Transverse colon (tissue), 4 donors: ENCODE measurements at regions not wholly inside any gene's neighbourhood (a gene's known extent, or its start where the extent isn't known, plus 50 kb on each side); places are given as distances from the start of the nearest gene placed in this dataset.
"Not testable (repeated sequence)": the region's sequence is repeated elsewhere in the genome, so short reads cannot be mapped to it uniquely, and the experiment has no call there.

ENCODE experiments used
- DNase-seq: peaks from one replicate; pipeline ENCODE4 v3.0.0-alpha.2; 2019
- H3K27ac ChIP-seq, 4 donors: fragments of 200-600 bp; sonication (generic); 2 replicates each; pipeline ENCODE4 v1.5.1; 2016 to 2018; ENCODE audit warnings: inconsistent platforms in 4 of 4
- H3K27me3 ChIP-seq: fragments of 200-600 bp; sonication (generic); 2 replicates; pipeline ENCODE4 v1.5.1; 2017; ENCODE audit warnings: inconsistent platforms
- H3K36me3 ChIP-seq, 4 donors: fragments of 200-600 bp; sonication (generic); 2 replicates each; pipeline ENCODE4 v1.5.1; 2017 to 2019; ENCODE audit warnings: inconsistent platforms in 4 of 4
- H3K4me1 ChIP-seq, 4 donors: fragments of 200-600 bp; sonication (generic); 2 replicates each; pipeline ENCODE4 v1.5.1; 2017 to 2020; ENCODE audit warnings: inconsistent platforms in 4 of 4
- H3K4me3 ChIP-seq, 4 donors: fragments of 200-600 bp; sonication (generic); 1 replicate in 1 of 4; 2 replicates in 3 of 4; pipeline versions ENCODE4 v1.5.1 to v1.6.1; 2017 to 2019; ENCODE audit warnings: inconsistent platforms in 4 of 4
- H3K9me3 ChIP-seq, 2 donors: fragments of 200-600 bp; sonication (generic); 2 replicates each; pipeline ENCODE4 v1.5.1; 2017 to 2019; ENCODE audit warnings: inconsistent platforms in 2 of 2
- EP300 ChIP-seq: sonication (generic); formaldehyde crosslinking; IDR thresholded peaks from one replicate; pipeline ENCODE4 v1.6.1; 2017; ENCODE audit warnings: antibody characterized with exemption, low read depth
- POLR2A ChIP-seq: fragments of 450-650 bp; IDR thresholded peaks from one replicate; pipeline ENCODE4 v1.6.1; 2016; ENCODE audit warnings: antibody characterized with exemption, mild to moderate bottlenecking, moderate library complexity
- POLR2AphosphoS5 ChIP-seq, 3 donors: sonication (generic); formaldehyde crosslinking; IDR thresholded peaks; one replicate each; pipeline ENCODE4 v1.6.1; 2016; ENCODE audit warnings: antibody characterized with exemption in 3 of 3
- WGBS, 2 donors: methylation state at CpG; one replicate each; pipeline ENCODE4 v1.1.5; 2018; ENCODE audit warnings: low coverage in 1 of 2; 5-methylcytosine and 5-hydroxymethylcytosine counted together
- in situ Hi-C, 4 donors: fragments of 200-750 bp; cut with MboI; loops; one replicate each; pipeline versions ENCODE4 v1.15.0 to v1.15.1; 2017; ENCODE audit warnings: low sequenced_read_pairs in 3 of 4, low pct_ligation_motif_present in 1 of 4, low pct_unique_long_range_greater_than_20kb in 1 of 4
- intact Hi-C: fragments of 100-400 bp; cut with DNase I; formaldehyde crosslinking; loops from one replicate; pipeline ENCODE4 v1.15.1; 2023; ENCODE audit warnings: low total_unique reads
- TF ChIP-seq, protein P1 (sequence below), 5 experiments: fragments of 200-600 bp in 3 of 5; fragments of 450-650 bp in 2 of 5; sonication (generic) in 3 of 5; IDR thresholded peaks; 1 replicate in 2 of 5; 2 replicates in 3 of 5; pipeline ENCODE4 v1.5.1; 2016 to 2017; ENCODE audit warnings: antibody characterized with exemption in 5 of 5, inconsistent platforms in 3 of 5, mild to moderate bottlenecking in 2 of 5, moderate library complexity in 1 of 5

DNA sequence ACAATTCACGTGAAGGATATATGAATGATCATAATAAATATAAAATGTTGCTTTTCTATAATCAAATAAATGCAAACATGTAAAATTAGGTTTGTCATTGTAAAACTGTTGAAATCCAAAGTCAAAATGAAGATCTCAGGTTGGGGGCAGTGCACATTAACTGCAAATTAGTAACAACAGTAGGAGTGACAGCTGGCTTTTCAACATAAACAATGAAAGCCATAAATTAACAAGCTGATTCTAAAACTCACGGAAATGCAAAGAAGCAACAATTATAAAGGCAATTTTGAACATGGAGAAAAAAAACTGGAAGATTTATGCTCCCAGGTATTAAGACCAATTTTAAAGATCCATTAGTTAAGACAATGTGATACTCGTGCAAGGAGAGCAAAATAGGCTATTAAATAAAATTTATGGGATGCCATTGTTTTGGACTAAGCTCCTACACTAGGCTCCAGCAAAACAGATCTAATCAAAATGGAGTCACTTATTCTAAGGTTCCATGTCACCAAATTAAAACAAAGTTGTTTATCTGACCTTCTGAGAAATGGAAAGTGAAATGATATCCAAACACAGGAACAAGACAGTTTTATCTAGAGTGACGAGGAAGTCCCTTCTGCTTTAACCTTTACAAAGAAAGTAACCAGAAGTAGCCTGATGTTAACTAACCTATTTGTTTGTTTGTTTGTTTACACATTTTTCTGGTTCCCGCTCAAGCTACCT lies 770.8 kb downstream of the EPHA7 start:
- no peaks in the 10 kb centered on the region for H3K27me3 ChIP-seq
- H3K36me3 ChIP-seq, result no peaks in the 10 kb centered on the region
- no peaks in the 10 kb centered on the region for H3K4me1 ChIP-seq
- no peaks in the 10 kb centered on the region for H3K9me3 ChIP-seq
- in situ Hi-C loops (no loop called here), intact Hi-C loops (no loop called here)
- no peak for DNase-seq
- no peak for TF ChIP-seq POLR2A
- TF ChIP-seq EP300, result no peak
- TF ChIP-seq, protein P1, sequence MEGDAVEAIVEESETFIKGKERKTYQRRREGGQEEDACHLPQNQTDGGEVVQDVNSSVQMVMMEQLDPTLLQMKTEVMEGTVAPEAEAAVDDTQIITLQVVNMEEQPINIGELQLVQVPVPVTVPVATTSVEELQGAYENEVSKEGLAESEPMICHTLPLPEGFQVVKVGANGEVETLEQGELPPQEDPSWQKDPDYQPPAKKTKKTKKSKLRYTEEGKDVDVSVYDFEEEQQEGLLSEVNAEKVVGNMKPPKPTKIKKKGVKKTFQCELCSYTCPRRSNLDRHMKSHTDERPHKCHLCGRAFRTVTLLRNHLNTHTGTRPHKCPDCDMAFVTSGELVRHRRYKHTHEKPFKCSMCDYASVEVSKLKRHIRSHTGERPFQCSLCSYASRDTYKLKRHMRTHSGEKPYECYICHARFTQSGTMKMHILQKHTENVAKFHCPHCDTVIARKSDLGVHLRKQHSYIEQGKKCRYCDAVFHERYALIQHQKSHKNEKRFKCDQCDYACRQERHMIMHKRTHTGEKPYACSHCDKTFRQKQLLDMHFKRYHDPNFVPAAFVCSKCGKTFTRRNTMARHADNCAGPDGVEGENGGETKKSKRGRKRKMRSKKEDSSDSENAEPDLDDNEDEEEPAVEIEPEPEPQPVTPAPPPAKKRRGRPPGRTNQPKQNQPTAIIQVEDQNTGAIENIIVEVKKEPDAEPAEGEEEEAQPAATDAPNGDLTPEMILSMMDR (IDR thresholded peaks at IDR 0.05), result no peak
- no peak for TF ChIP-seq POLR2AphosphoS5 (IDR thresholded peaks at IDR 0.05)
- H3K27ac ChIP-seq, result no peak overlapping the region
- WGBS, 2 donors, result 41 to 56% methylated on average over 5 of the region's 5 CpGs
- H3K4me3 ChIP-seq, result no peak overlapping the region

DNA sequence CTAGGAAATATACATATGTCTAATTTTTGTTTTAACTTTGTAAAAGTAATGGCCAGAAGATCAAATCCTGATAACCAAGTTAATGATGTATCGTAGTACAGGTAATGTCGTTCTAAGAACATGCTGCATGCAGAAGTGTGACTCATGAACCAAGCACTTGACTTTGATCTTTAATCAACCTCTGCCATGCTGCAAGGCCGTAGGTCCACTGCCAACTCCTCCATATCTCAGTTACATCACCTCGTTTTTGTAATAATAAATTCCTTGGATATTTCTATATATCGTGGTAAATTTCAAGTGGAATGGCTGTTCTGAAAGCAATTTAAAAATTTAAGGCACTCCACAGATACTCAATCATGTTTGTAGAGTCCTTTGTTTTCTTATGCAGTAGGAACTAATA lies 771.7 kb downstream of the EPHA7 start:
- TF ChIP-seq POLR2AphosphoS5 (IDR thresholded peaks at IDR 0.05) (no peak), EP300 (no peak), POLR2A (no peak)
- TF ChIP-seq, protein P1 (IDR thresholded peaks at IDR 0.05), result no peak
- Histone ChIP-seq H3K9me3 (no peaks in the 10 kb centered on the region), H3K4me3 (no peak overlapping the region), H3K27ac (no peak overlapping the region), H3K4me1 (no peaks in the 10 kb centered on the region), H3K36me3 (no peaks in the 10 kb centered on the region), H3K27me3 (no peaks in the 10 kb centered on the region)
- DNase-seq, result no peak
- in situ Hi-C loops, result no loop called here
- intact Hi-C loops, result no loop called here
- WGBS, 2 donors, result 60 to 63% methylated on average over 5 of the region's 5 CpGs

DNA sequence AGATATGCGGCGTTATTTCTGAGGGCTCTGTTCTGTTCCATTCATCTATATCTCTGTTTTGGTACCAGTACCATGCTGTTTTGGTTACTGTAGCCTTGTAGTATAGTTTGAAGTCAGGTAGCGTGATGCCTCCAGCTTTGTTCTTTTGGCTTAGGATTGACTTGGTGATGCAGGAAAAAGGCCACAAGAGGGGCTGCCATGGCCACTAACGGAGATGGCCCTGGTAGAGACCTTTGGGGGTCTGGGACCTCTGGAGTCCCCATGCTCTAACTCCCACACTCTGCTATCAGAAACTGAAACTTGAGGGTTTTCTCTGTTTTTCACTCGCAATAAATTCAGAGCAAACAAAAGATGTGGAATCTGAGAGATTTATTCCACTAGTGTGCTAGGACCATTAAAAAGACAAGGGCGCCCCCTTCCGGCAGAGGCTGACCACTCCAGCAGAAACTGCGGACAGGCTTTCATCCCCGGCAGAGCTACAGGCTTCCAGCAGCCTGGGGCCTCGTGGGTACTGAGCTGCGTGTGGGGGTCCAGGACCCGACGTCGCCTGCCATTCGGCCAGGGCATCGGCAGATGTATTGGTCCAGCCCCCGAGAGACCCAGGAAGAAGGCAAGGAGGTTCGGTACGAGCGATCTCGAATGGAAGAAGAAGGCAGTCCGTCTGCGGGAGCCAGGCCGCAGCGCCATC lies 775.1 kb downstream of the EPHA7 start:
- WGBS, 2 donors, result 69 to 74% methylated on average over 4 to 25 of the region's 25 CpGs
- in situ Hi-C loops, intact Hi-C loops, H3K27ac ChIP-seq, H3K27me3 ChIP-seq, H3K4me1 ChIP-seq, H3K9me3 ChIP-seq, H3K4me3 ChIP-seq, H3K36me3 ChIP-seq: not testable (repeated sequence)
- peak; percentile 7 for DNase-seq

DNA sequence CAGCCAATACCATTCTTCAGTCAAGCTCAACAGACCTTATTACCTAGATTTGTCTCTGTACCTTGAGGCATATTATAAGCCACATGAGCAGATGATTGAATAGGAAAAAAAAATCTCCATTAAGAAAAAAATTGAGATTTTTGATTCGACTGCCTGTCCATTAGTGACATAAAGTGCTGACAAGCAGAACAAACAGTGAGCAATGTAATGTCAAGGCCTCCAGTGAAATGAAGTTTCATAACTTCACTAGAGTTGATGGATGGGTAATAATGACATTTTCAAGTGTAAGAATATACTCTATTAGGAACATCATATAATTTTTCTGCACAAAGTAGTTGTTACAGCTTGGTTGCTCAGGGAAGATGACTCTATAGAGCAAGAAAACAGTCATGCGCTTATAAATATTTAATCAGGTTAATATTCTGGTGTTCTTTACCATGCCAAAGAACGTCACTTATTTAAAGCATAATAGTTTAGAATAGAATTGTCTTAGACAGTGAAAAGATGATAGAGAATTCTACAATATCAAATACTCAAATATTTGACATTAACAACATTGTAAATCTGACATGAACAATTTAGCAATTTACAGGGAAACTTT lies 783.7 kb downstream of the EPHA7 start:
- H3K27ac ChIP-seq, result no peak overlapping the region
- no peak for DNase-seq
- intact Hi-C loops (no loop called here), in situ Hi-C loops (no loop called here)
- no peaks in the 10 kb centered on the region for H3K36me3 ChIP-seq
- no peak overlapping the region for H3K4me3 ChIP-seq
- no peaks in the 10 kb centered on the region for H3K9me3 ChIP-seq
- WGBS, 2 donors, result 72 to 75% methylated on average over 3 of the region's 3 CpGs
- no peaks in the 10 kb centered on the region for H3K27me3 ChIP-seq
- no peaks in the 10 kb centered on the region for H3K4me1 ChIP-seq
- TF ChIP-seq EP300 (no peak), POLR2A (no peak), POLR2AphosphoS5 (IDR thresholded peaks at IDR 0.05) (no peak)

DNA sequence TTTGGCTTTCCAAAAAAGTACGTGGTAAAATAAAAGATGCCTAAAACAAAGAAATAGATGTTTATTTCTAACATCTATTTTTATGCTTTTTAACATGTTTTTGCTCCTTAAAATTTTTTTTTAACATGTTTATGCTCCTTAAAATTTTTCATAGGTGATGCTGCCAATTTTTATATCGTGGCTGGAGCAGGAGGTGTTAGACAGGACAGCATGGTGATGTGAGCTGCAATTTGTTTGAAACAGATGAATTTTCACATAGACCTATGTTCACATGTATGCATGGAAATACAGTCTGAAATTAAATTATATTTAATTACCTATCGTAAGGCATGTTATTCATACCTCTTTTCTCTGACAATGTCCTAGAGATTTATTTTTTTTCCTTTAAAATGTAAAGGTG lies 784.8 kb downstream of the EPHA7 start:
- Histone ChIP-seq H3K36me3 (no peaks in the 10 kb centered on the region), H3K9me3 (no peaks in the 10 kb centered on the region), H3K27me3 (no peaks in the 10 kb centered on the region), H3K27ac (no peak overlapping the region), H3K4me3 (no peak overlapping the region), H3K4me1 (no peaks in the 10 kb centered on the region)
- intact Hi-C loops, result no loop called here
- in situ Hi-C loops, result no loop called here
- 52 to 55% methylated on average over 3 of the region's 3 CpGs for WGBS, 2 donors
- no peak for TF ChIP-seq POLR2AphosphoS5 (IDR thresholded peaks at IDR 0.05)
- TF ChIP-seq, protein P1 (IDR thresholded peaks at IDR 0.05), result no peak
- TF ChIP-seq POLR2A, result no peak
- no peak for TF ChIP-seq EP300
- DNase-seq, result no peak
